ENCODE measurements at regions not wholly inside any gene's neighbourhood (a gene's known extent, or its start where the extent isn't known, plus 50 kb on each side); places are given as distances from the start of the nearest gene placed in this dataset.

DNA sequence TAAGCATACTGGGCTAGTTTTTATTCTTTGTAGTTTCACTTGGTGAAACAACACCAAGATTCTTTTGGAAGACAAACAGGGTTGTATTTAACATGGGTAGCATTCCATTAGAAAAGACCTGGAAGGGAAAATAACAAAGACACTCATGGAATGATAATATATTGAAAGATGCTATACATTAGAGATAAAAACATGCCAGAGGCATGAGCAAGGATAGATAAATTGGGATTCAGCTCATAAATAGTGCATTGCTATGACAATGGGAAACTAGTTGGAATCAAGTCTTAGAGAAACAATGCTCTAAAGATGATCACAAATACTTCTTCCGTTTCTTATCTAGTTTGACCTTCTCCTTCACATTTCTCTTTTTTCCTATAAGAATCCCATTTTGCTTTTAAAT lies 677.4 kb downstream of the ZNF385D start:
- H4K8ac ChIP-seq (ENCODE audit: extremely low read depth, insufficient read depth, low read length): no peak overlapping the region
- H2BK15ac ChIP-seq (ENCODE audit: low read length): no peak overlapping the region
- no peak overlapping the region for H3K4ac ChIP-seq (replicated peaks; ENCODE audit: insufficient read length, low read depth, low read length)
- H3K4me1 ChIP-seq (replicated peaks in 1 of 4; ENCODE audit: control insufficient read depth in 3 of 4, insufficient read depth in 4 of 4, low read length in 3 of 4): no peaks in the 10 kb centered on the region
- no peaks in the 10 kb centered on the region for H3K36me3 ChIP-seq (ENCODE audit: control insufficient read depth in 2 of 4, insufficient read depth in 4 of 4, low read length in 3 of 4)
- no peak overlapping the region for H3K27ac ChIP-seq (ENCODE audit: low read depth, low read length)
- FAIRE-seq: no peak
- H4K20me1 ChIP-seq (replicated peaks in 1 of 2; ENCODE audit: control insufficient read depth in 1 of 2, insufficient read depth in 2 of 2, low read length in 2 of 2): no peaks in the 10 kb centered on the region
- no peak overlapping the region for H4K5ac ChIP-seq (ENCODE audit: insufficient read length, low read depth, low read length)
- no peak overlapping the region for H3K23ac ChIP-seq (ENCODE audit: insufficient read length)
- POLR2A ChIA-PET (ENCODE audit: partially characterized antibody): no interaction called here
- WGBS, 2 experiments (ENCODE audit: extremely low coverage in 1 of 2, insufficient coverage in 1 of 2, insufficient read length in 1 of 2, insufficient replicate concordance in 2 of 2, low coverage in 1 of 2, low lambda C conversion rate in 2 of 2, missing lambda C conversion rate in 1 of 2): 87% methylated on average over 1 of the region's 1 CpG; no CpG with 5 or more reads in 1 of the 2 experiments
- no peaks in the 10 kb centered on the region for H3K27me3 ChIP-seq (replicated peaks in 1 of 4; ENCODE audit: control insufficient read depth in 3 of 4, extremely low read depth in 1 of 4, insufficient read depth in 3 of 4, low read length in 3 of 4)
- H3K9me3 ChIP-seq (ENCODE audit: insufficient read depth in 2 of 2, low read depth in 1 of 2, low read length in 1 of 2): no peaks in the 10 kb centered on the region
- H2BK5ac ChIP-seq (ENCODE audit: low read depth, low read length): no peak overlapping the region
- no peaks in the 10 kb centered on the region for H3K79me1 ChIP-seq (ENCODE audit: low read depth, low read length)
- no peak overlapping the region for H3K18ac ChIP-seq (ENCODE audit: extremely low read depth, low read length)
- H2BK120ac ChIP-seq (replicated peaks; ENCODE audit: low read depth, low read length): no peak overlapping the region
- H2AFZ ChIP-seq (ENCODE audit: low read length): no peak overlapping the region
- no peak overlapping the region for H2AK5ac ChIP-seq (ENCODE audit: low read depth, low read length)
- H3K14ac ChIP-seq (ENCODE audit: insufficient read length): no peak overlapping the region
- no peak overlapping the region for H4K91ac ChIP-seq (replicated peaks; ENCODE audit: insufficient read length, low read length)
- no peak overlapping the region for H2BK20ac ChIP-seq (ENCODE audit: low read length)
- no peak overlapping the region for H3K56ac ChIP-seq (replicated peaks; ENCODE audit: insufficient read length, low read depth, low read length)
- TF ChIP-seq, protein P1, sequence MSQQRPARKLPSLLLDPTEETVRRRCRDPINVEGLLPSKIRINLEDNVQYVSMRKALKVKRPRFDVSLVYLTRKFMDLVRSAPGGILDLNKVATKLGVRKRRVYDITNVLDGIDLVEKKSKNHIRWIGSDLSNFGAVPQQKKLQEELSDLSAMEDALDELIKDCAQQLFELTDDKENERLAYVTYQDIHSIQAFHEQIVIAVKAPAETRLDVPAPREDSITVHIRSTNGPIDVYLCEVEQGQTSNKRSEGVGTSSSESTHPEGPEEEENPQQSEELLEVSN (IDR thresholded peaks at IDR 0.05): no peak
- TF ChIP-seq SP2 (IDR thresholded peaks at IDR 0.05; ENCODE audit: low read length) (no peak), KDM5A (IDR thresholded peaks at IDR 0.05; ENCODE audit: low read length) (no peak), JUN (IDR thresholded peaks at IDR 0.05; ENCODE audit: low read depth, low read length) (no peak), CEBPB (IDR thresholded peaks at IDR 0.05; ENCODE audit: low read depth, low read length) (no peak), CHD2 (IDR thresholded peaks at IDR 0.05; ENCODE audit: low read length) (no peak), CHD1 (IDR thresholded peaks at IDR 0.05; ENCODE audit: low read depth, low read length) (no peak), TAF1 (IDR thresholded peaks at IDR 0.05; ENCODE audit: low read depth, low read length) (no peak), SP4 (IDR thresholded peaks at IDR 0.05; ENCODE audit: low read length) (no peak)
- TF ChIP-seq, protein P2, sequence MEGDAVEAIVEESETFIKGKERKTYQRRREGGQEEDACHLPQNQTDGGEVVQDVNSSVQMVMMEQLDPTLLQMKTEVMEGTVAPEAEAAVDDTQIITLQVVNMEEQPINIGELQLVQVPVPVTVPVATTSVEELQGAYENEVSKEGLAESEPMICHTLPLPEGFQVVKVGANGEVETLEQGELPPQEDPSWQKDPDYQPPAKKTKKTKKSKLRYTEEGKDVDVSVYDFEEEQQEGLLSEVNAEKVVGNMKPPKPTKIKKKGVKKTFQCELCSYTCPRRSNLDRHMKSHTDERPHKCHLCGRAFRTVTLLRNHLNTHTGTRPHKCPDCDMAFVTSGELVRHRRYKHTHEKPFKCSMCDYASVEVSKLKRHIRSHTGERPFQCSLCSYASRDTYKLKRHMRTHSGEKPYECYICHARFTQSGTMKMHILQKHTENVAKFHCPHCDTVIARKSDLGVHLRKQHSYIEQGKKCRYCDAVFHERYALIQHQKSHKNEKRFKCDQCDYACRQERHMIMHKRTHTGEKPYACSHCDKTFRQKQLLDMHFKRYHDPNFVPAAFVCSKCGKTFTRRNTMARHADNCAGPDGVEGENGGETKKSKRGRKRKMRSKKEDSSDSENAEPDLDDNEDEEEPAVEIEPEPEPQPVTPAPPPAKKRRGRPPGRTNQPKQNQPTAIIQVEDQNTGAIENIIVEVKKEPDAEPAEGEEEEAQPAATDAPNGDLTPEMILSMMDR (IDR thresholded peaks at IDR 0.05; ENCODE audit: control extremely low read depth in 1 of 3, insufficient read depth in 1 of 3, low read depth in 1 of 3, low read length in 3 of 3): no peak
- CTCF ChIA-PET (ENCODE audit: partially characterized antibody): no interaction called here
- no peaks in the 10 kb centered on the region for H3K23me2 ChIP-seq (ENCODE audit: low read depth, low read length)
- no peak for DNase-seq (ENCODE audit: low read depth in 1 of 2, low spot score in 2 of 2)
- no peaks in the 10 kb centered on the region for H3K79me2 ChIP-seq (ENCODE audit: control insufficient read depth in 1 of 2, insufficient read depth in 2 of 2, low read length in 2 of 2)
- H3K4me2 ChIP-seq (ENCODE audit: insufficient read depth in 1 of 2, low read depth in 2 of 2, low read length in 2 of 2): no peak overlapping the region
- H3K4me3 ChIP-seq (ENCODE audit: extremely low read depth in 1 of 4, insufficient read depth in 2 of 4, low read depth in 3 of 4, low read length in 4 of 4): no peak overlapping the region
- no peak overlapping the region for H3K9ac ChIP-seq (replicated peaks in 1 of 4; ENCODE audit: extremely low read depth in 1 of 4, low read depth in 3 of 4, low read length in 3 of 4)
- no peak overlapping the region for H2BK12ac ChIP-seq (ENCODE audit: low read depth, low read length)
